Heart left ventricle (tissue), 13 donors: ENCODE measurements at regions not wholly inside any gene's neighbourhood (a gene's known extent, or its start where the extent isn't known, plus 50 kb on each side); places are given as distances from the start of the nearest gene placed in this dataset.

ENCODE experiments used
- POLR2A ChIP-seq, 2 donors: fragments of 450-650 bp; IDR thresholded peaks; one replicate each; pipeline ENCODE4 v1.6.1; 2017; ENCODE audit warnings: antibody characterized with exemption in 2 of 2, mild to moderate bottlenecking in 2 of 2, moderate library complexity in 2 of 2
- TF ChIP-seq, protein P1 (sequence below), 12 donors: fragments of 200-600 bp; sonication (generic) in 4 of 12; IDR thresholded peaks; one replicate each; pipeline versions ENCODE4 v1.5.0 to v1.8.0; 2018 to 2022; ENCODE audit warnings: antibody characterized with exemption in 12 of 12, mild to moderate bottlenecking in 5 of 12
- donor health status: ischemic (EF 13 %, LVEDD 7.1; RV severe dilation, severe dysfunction).
- donor health status: DM: no; HTN: yes; CAD: no.
- donor health status: DM: no; HTN: no; CAD: no.
- donor health status: ischemic (EF 25% LVEDD 6.9; RV normal size, moderate dysfunction).
- donor health status: ischemic (EF 25% LVEDD 5.7; RV mildly dilated, moderate dysfunction).
- donor health status: ischemic (EF 35%, LVEDD 5.7; RV mildly dilated, moderate dysfunction).
- donor health status: nonischemic (EF 11% LVEDD 7.7; RV severe dilation, severe dysfunction).
- donor health status: DM: yes; HTN: yes; CAD: no.
- donor health status: PGD.
- donor health status: ischemic (EF 29% LVEDD 5.4; RV normal size, mild dysfunction).
- donor health status: nonischemic (EF 23%, LVEDD 6.1; RV moderate dilation, normal function).

DNA sequence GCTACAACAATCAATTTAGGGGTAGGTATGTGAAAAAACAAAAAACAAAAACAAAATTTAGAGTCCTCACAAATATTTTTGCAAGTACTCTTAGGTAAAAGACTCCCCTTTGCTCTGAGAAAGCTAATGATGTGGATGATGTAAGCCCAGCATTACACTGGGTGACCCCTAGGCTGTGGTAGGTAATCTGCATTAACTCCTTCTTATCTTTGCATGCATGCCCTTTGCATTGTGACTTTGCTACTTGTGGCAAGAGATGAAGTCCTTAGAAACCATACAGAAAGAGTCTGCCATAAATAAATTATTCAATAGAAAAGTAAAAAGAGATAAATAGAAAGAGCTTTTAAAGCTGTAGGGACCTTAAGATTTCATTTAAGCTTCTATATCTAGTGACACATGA lies 159.7 kb upstream of the MBNL1 start:
- TF ChIP-seq, protein P1, sequence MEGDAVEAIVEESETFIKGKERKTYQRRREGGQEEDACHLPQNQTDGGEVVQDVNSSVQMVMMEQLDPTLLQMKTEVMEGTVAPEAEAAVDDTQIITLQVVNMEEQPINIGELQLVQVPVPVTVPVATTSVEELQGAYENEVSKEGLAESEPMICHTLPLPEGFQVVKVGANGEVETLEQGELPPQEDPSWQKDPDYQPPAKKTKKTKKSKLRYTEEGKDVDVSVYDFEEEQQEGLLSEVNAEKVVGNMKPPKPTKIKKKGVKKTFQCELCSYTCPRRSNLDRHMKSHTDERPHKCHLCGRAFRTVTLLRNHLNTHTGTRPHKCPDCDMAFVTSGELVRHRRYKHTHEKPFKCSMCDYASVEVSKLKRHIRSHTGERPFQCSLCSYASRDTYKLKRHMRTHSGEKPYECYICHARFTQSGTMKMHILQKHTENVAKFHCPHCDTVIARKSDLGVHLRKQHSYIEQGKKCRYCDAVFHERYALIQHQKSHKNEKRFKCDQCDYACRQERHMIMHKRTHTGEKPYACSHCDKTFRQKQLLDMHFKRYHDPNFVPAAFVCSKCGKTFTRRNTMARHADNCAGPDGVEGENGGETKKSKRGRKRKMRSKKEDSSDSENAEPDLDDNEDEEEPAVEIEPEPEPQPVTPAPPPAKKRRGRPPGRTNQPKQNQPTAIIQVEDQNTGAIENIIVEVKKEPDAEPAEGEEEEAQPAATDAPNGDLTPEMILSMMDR (IDR thresholded peaks at IDR 0.05) = no peak
- no peak for TF ChIP-seq POLR2A (IDR thresholded peaks at IDR 0.05)
